ENCODE measurements at regions not wholly inside any gene's neighbourhood (a gene's known extent, or its start where the extent isn't known, plus 50 kb on each side); places are given as distances from the start of the nearest gene placed in this dataset.
"Not testable (repeated sequence)": the region's sequence is repeated elsewhere in the genome, so short reads cannot be mapped to it uniquely, and the experiment has no call there.

- H3K4me1 ChIP-seq (ENCODE audit: control insufficient read depth in 1 of 2, insufficient read depth in 2 of 2, low read length in 2 of 2); H3K9me3 ChIP-seq (ENCODE audit: control insufficient read depth in 1 of 2, insufficient read depth in 1 of 2, low read depth in 1 of 2, low read length in 2 of 2); H3K79me2 ChIP-seq (ENCODE audit: insufficient read depth, low read length); POLR2A ChIA-PET; H3K4me3 ChIP-seq (replicated peaks in 1 of 2; ENCODE audit: low read depth in 1 of 2, low read length in 2 of 2); H2AFZ ChIP-seq (ENCODE audit: low read depth, low read length, poor library complexity, severe bottlenecking); H3K4me2 ChIP-seq (ENCODE audit: low read length); CTCF ChIA-PET; DNase-seq (ENCODE audit: low read depth, low spot score); BruUV-seq (replicated peaks); H3K27ac ChIP-seq (ENCODE audit: low read depth, low read length); H3K27me3 ChIP-seq (ENCODE audit: insufficient read depth, low read length); H3K9me2 ChIP-seq (ENCODE audit: insufficient read depth); H3K36me3 ChIP-seq (ENCODE audit: control insufficient read depth in 1 of 2, insufficient read depth in 2 of 2, low read length in 2 of 2); H4K20me1 ChIP-seq (ENCODE audit: insufficient read depth); H3K9ac ChIP-seq (ENCODE audit: low read length); ATAC-seq; RAD21 ChIA-PET (ENCODE audit: low non-redundant PET in 1 of 2, low total read pairs in 2 of 2, uncharacterized antibody in 2 of 2, unreplicated experiment in 2 of 2); intact Hi-C loops (cut with micrococcal nuclease): not testable (repeated sequence)
Observed at GRCh38 chrY:18853323-18853722, 79.8 kb upstream of the HSFY2 start.

GRCh38 chrY:18836643-18837042 is 63.1 kb upstream of the HSFY2 start:
- H3K27me3 ChIP-seq (ENCODE audit: insufficient read depth, low read length); RAD21 ChIA-PET (ENCODE audit: low non-redundant PET in 1 of 2, low total read pairs in 2 of 2, uncharacterized antibody in 2 of 2, unreplicated experiment in 2 of 2); BruUV-seq (replicated peaks): not testable (repeated sequence)

More at GRCh38 chrY:18836643-18837042, 63.1 kb upstream of the HSFY2 start:
- H3K4me3 ChIP-seq (replicated peaks in 1 of 2; ENCODE audit: low read depth in 1 of 2, low read length in 2 of 2); H4K20me1 ChIP-seq (ENCODE audit: insufficient read depth); CTCF ChIA-PET; H3K9me3 ChIP-seq (ENCODE audit: control insufficient read depth in 1 of 2, insufficient read depth in 1 of 2, low read depth in 1 of 2, low read length in 2 of 2); H3K9me2 ChIP-seq (ENCODE audit: insufficient read depth); H2AFZ ChIP-seq (ENCODE audit: low read depth, low read length, poor library complexity, severe bottlenecking); H3K36me3 ChIP-seq (ENCODE audit: control insufficient read depth in 1 of 2, insufficient read depth in 2 of 2, low read length in 2 of 2); DNase-seq (ENCODE audit: low read depth, low spot score); H3K4me2 ChIP-seq (ENCODE audit: low read length); H3K27ac ChIP-seq (ENCODE audit: low read depth, low read length); intact Hi-C loops (cut with micrococcal nuclease); ATAC-seq; H3K9ac ChIP-seq (ENCODE audit: low read length); POLR2A ChIA-PET; H3K79me2 ChIP-seq (ENCODE audit: insufficient read depth, low read length); H3K4me1 ChIP-seq (ENCODE audit: control insufficient read depth in 1 of 2, insufficient read depth in 2 of 2, low read length in 2 of 2): not testable (repeated sequence)
